HG02623 (cell line): ENCODE measurements at regions not wholly inside any gene's neighbourhood (a gene's known extent, or its start where the extent isn't known, plus 50 kb on each side); places are given as distances from the start of the nearest gene placed in this dataset.
"Not testable (repeated sequence)": the region's sequence is repeated elsewhere in the genome, so short reads cannot be mapped to it uniquely, and the experiment has no call there.

ENCODE experiments used
- ATAC-seq: cut with Tn5 transposase; IDR thresholded peaks from one replicate; pipeline ENCODE4 v1.9.1; 2021; ENCODE audit warnings: moderate library complexity; ENCODE audit not compliant: unreplicated experiment

DNA sequence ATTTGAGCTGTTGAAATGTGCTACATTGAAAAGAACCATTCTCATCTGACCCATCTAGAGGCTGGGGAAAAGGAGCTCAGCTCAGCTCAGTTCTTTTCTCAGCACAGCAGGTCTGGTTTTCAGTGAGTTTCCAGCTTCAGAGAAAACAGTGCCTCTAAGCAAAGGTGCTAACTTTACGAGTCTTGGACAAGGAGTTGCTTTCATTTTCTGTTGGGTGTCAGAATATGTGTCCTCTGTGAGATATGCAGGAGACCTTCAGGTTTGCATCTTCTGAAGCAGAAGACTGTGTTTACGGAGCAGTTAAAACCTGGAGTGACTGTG, 321.3 kb upstream of the USP24 start:
- no peak for ATAC-seq

DNA sequence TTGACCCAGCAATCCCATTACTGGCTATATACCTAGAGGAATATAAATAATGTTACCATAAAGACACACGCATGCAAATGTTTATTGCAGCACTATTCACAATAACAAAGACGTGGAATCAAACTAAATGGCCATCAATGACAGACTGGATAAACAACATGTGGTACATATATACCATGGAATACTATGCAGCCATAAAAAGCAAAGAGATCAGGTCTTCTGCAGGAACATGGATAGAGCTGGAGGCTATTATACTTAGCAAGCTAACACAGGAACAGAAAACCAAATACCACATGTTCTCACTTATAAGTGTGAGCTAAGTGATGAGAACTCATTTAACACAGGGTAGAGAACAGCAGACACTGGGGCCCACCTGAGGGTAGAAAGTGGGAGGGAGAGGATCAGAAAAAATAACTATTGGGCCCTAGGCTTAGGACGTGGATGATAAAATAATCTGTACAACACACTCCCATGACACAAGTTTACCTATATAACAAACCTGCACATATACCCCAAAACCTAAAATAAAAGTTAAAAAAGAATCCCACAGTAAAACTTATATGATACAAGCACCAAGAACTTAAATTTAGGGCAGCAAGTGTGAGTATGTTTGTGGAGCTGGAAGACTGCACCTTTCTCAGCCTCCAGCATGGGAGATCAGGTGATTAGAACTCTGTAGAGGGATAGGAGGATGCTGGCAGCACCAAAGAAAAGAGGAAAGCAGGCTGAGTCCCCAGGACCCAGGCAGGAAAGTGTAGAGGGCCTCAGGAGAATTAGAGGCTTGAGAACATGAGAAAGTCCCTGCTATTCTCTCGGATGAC, 320.8 kb upstream of the USP24 start:
- no peak for ATAC-seq

DNA sequence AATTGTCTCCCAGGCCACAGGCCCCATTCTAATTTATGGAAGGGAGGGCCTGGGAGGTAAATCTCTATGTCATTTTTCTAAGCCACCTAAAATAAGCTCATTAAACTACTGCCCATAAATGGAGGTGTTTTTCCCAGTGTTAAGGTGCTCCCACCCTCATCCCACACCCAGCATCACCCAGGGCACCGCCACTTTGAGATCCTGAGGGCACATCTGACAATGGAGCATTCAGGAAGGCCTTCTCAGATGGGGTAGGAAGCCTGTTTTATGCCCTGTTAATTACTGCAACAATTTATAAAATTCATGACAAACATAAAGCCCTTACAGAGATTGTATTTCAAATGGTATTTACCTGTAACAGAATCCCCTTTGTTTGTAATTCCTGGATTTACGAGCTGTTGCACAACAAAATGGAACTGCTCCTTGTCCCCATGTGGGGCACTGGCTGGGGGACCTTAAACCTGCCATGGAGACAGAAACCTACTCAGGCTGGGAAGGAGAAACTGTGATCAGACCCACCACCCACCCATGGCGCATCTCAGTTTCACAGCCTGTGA, 319.5 kb upstream of the USP24 start:
- ATAC-seq, result no peak

DNA sequence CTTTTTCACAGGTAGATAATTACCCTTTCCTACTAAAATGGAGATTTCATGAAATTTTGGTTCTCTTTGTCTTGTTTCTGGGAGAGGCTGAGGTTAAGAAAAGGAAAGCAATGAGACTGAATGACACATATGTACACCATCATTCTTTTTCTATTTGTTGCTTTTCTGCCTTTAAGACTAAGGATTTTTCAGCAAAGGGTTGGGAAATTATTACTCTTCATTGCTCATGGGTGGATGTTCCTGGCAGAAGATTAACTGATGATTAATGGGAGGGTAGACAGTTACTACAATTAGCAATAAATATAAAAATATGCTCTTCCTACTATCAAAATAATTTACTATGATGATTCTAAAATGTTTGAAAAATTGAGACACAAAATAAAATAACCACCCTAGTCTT, 316.5 kb upstream of the USP24 start:
- ATAC-seq, result no peak

DNA sequence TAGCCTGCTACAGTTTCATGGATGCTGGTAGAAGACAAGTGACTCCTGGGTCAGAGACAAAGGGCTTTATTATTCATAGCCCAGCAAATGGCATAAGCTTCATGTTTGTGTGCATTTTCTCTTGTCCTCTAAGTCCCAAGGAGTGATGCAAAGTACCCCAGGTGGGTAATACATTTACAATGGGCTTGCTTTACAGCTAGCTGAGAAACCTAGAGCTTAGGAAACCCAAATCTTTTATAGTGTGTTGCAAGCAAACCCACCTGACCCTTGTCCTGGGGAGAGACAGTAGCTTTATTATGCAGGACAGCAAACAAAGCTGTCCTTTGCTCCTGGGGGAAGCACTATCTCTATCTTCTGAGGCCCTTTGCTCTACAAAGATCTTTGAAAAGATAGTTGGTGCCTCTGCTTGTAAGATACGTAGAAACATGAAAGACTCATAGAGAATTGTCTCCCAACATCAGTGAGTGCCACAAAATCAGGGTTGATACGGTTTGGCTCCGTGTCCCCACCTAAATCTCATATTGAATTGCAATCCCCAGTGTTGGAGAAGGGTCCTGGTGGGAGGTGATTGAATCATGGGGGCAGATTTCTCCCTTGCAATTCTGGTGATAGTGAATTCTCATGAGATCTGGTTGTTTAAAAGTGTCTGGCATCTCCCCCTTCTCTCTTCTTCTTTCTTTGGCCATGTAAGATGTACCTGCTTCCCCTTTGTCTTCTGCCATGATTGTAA, 315.8 kb upstream of the USP24 start:
- no peak for ATAC-seq

DNA sequence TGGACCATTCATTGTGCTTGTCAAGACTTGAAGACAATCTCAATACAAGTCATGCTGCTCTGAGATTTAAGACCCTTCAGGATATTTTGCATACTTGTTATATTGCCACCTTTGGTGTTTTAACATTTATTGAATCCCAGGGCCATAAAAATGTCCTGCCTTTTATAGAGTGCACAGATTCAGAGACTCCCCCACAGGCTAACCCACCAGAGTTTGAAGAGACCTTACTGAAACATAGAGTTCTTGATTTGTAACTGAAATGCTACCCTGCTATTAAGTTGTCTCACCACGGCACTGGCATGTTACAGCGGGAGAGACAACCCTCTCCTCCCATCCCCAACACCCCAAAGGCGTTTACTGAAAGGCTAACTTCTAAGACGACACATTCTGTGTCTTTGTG, 313.9 kb upstream of the USP24 start:
- no peak for ATAC-seq

DNA sequence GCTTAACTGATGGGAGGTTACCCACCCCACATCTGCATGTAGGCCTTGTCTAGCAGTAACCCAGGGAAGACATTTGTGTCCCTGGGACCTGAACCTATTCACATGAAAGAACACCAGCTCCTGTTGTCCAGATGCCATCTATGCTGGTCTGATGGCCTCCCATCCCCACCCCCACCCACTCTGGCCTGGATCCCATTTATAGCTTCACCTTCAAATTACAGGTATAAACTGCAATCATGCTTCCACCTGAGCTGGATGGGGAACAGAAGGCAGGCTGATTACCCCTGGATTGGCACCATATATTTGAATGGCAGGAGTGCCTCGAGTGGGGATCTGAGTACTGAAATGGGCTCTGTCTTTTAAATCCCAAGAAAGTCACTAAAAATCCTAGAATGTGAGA, 312.7 kb upstream of the USP24 start:
- no peak for ATAC-seq

DNA sequence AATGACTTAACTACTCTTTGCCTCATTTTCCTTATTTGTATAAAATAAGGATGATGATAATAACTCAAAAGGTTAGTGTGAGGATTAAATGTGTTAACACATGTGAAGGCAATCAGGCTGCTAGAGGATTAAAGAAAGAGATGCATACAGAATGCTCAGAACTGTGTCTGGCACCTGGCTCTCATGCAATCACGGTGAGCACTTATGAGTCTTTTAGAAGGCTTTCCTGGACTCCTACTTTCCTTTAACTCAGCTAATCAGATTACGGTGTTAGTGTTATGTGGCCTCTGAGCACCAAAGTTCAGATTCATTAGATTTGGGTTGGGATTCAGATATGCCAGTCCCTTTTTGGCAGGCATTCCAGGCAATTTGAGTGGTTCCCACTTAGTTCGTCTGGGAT, 311.6 kb upstream of the USP24 start:
- ATAC-seq, result no peak

DNA sequence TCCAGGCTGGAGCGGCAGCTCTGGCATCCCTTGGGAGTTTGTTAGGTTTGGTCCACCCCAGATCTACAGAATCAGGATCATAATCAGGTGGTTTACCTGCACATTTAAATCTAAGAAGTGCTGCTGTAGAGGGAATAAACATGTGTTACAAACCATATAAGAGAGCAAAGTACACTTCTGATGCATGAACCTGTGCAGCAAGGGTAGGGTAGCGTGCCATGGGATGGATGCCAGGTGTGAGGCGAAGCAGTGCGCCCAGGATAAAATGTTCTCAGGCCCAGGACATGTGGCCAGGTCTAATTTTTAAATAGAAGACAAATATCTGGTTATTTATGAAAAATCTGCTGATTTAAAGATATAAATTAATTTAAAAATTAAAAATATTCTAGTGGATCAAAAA, 308.8 kb upstream of the USP24 start:
- ATAC-seq, result no peak

DNA sequence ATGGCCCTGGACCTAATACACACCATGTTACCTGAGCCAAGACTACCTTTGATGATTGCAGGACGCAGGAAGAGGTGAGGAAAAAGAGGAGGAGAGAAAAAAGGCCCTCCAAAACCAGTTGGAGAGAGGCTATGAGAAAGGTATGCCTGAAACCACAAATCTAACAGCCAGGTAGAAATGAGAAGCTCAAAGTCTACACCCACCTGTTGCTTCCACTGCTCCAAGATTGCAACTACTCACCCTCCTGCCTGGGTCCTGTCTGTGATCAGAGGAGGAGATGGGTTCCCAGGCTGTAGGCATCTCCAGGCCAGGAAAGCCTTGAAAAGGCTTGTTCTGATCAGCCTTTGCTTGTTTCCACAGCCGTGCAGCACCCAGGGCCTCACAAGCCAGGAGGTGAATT, 307.8 kb upstream of the USP24 start:
- no peak for ATAC-seq

DNA sequence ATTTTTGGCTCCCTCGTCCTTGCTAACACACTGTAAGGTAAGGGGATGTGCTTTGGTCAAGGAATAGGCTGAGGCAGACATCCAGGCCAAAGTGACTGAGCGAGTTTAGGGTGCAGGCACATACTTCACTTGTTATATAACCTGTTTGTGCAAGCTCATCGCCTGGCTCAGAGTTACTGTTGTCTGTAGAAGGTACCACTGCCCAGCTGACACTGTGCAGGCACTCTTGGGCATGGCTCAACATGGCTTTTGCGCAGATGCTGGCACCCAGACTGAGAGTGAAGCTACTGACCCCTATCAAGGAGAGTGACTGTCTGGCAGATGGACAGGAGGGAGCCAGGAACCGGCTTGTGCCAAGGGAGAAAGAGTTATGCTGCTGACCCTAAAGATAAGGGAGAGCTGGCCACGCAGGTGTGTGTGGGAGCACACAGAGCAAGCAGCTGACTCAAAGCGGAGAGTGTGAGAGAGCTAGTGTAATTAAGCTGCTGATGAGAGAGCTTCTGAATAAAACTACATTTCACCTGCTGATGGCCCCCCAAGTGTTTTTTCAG, 307.3 kb upstream of the USP24 start:
- no peak for ATAC-seq

DNA sequence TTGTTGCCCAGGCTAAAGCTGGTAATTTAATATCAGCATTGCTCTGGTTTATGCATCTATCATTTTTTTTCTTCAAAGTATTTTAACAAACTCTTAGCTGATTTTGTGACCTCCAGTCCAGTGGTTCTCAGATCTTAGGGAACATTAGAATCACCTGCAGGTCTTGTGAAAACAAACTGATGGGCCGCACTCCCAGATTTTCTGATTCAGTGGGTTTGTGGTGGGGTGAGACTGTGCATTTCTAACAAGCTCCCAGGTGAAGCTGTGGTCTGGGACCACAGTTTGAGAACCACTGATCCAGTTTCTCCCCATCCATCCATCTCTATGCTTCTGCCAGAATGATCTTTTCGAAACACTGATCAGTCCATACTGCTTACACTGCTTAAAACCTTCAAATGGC, 305.7 kb upstream of the USP24 start:
- no peak for ATAC-seq

DNA sequence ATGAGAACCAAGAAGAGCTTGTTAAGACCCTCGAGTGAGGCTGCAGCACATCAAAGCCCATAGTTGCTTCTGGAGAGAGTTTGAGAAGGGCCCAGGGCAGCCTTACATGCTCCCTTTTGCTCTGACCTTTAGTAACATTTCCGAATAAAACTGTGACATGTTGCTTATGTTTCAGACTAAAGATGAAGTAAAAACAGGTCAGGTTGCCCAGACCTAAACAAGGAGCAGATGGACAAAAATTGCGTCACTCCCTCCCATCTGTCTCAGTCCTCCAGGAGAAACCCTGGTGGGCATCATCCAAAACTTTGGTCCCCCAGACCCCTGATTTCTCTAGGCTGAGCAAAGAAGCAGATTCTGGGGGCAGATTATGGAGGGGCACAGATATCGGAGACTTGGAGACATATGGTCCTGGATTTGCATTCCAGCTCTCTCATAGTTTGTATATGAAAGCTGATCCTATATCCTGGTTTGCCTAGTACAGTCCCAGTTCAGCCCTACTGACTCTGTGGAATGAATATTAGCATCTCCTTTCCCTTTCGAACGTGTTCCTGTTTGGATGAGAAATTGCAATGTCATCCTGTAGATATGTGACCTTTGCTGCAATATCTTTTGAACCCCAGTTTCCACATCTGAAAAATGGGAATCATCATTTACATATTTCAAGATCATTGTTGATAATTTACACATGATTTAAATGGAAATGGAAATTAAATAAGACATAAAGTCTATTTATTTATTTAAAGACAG, 304.9 kb upstream of the USP24 start:
- no peak for ATAC-seq

DNA sequence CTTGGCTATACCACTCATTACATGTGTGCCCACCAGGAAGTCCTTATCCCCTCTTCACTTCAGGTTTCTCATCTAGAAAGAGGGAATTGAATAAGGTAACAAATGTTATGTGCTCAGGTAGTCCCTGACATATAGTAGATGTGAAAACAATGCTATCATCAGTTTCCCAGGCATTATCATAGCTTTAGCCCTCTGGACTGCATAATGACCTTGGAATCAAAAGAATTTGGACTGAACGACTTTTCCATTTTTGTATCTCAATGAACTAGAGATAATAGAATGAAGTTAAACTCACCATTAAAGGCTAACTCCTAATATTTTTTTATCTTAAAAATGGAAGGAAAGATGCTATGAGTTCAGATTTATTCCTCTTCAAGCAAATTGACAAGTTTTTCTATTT, 304.1 kb upstream of the USP24 start:
- ATAC-seq, result no peak

DNA sequence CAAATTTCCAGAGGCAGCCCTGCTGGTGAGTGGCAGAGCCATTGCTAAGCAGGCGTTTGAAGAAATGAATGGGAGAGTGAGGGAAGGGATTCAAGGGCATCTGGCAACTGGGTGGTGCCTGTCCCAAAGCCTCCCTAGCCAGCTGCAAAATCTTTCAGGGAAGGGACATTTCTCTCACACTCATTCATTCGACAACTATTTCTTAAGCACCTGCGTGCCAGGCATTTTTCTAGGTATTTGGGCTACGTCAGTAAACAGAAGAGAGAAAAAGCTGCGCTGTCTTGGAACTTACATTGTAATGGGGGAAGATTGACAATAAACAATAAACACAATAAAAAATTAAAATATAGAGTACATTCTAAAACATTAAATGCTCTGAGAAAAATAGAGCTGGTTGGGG, 301.9 kb upstream of the USP24 start:
- ATAC-seq, result no peak

DNA sequence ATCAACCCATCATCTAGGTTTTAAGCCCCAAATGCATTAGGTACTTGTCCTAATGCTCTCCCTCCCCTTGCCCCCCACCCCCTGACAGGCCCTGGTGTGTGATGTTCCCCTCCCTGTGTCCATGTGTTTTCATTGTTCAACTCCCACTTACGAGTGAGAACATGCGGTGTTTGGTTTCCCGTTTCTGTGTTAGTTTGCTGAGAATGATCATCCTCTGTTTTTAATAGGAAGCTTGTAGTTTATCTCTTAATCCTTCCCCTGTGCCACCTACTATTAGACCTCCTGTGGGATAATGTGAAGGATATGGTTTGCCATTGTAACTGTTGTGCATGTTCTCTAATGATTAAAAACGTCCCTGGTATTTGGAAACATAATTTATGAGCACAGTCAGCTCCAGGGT, 299.4 kb upstream of the USP24 start:
- ATAC-seq, result not testable (repeated sequence)

DNA sequence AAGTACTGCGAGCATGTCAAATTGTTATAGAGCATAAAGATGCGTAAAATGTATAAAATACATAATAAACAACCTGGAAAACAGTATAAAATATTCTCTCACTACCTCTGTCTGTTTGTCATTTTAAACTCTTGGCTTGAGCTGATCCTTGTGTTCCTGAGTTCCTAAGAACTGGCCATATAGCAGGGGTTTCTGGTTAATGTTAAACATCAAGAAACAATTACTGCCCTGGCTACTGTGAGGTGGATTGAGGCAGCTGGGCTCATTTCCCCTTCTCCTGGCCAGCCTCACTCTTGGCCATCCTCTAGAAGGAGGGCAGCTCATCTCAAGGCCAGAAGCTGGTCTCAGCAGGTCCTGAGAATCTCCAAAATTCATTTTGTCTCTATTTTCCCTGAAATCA, 297.3 kb upstream of the USP24 start:
- no peak for ATAC-seq

DNA sequence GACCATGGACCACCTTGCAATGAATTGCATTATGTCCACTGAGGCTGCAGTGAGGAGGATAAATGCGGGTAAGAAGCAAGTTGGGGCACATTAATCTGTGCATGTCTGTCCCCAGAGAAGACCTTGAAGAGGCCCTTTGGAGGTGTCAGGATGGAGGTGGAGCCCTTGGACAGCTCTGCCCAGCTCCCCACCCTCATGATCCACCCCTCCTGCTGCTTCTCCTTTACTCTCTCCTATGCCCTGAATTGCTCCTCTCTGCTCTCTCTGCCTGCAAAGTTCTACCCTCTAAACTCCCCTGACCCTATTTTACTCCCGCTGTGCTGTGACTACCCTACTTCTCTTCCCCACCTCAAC, 292.4 kb upstream of the USP24 start:
- no peak for ATAC-seq

DNA sequence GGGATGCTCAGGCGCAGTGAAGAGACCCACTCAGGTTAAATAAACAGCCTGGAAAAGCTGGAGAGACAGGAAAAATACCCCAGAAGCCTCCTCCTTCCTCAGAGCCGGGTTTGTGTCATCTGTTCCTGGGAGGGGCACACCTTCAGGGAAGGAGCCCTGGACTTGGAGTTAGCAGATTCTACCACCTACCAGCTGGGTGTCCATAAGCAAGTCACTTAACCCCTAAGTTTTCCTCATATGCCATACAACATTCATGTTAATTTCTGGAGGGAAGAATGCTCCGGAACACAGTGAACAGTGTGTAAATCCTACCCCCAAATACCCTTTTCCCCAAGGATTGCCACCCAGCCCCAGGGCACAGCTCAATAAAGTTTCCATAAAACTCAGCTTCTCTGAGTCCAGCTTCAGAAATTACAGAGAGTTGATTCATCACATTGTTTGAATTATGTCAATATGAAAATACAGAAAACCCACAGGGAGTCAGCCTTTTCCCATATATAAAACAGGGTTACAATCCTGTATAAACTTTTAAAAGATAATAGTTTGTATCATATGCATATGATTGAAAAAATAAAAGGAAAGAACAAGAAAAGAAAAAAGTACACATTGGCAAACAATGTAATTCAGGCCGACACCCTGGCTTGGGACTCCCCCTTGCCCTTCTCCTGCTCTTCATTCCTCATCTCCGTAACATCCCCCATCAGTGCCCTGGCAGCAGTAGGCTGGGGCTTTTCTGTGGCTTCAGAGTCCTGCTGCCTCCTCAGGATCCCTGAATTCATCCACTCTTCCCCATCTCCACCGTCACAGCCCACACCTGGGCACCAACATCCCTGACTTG, 291.8 kb upstream of the USP24 start:
- no peak for ATAC-seq

DNA sequence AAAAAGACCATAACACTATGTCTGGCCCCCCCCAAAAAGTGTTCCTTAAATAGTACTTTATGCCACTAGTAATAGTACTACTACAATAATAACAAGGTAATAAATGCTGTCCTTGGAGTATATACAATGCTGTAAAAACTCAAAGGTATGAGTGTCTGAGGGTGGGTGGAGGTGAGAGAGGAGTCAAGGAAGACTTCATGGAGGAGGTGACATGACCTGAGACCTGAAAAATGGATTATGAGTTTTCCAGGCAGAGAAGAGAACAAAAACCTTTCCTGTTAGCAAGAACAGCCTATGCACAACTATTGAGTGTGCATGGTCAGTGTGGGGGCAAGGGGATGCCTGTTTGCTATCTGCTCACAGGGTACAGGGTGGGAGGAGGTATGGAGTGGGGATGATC, 290.2 kb upstream of the USP24 start:
- ATAC-seq, result no peak

DNA sequence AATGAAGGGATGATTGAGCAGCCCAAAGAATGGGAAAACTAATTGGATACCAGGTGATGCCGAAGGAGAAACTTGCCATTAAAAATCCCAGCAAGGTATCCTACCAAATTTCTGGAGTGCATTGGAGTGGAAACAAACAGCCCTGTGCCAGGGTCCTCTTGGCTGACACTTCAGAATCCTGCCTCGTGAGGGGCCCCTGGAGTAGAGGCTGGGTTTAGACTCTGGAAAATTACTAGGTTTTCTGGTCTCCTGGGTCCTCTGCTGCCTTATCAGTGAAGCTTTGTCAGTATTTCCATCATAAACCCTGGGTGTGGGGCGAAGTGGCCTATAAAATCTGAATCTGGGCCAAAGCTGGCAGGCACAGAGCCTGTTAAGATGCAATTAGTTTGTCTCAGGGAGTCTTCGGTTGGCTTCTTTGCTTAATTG, 289.2 kb upstream of the USP24 start:
- no peak for ATAC-seq
